IPS DF 4.7 (cell line): ENCODE measurements at regions not wholly inside any gene's neighbourhood (a gene's known extent, or its start where the extent isn't known, plus 50 kb on each side); places are given as distances from the start of the nearest gene placed in this dataset.

Experiments
- DNase-seq: peaks from one replicate; pipeline ENCODE4 v3.0.0-alpha.2; 2013; ENCODE audit warnings: low spot score; ENCODE audit errors: extremely low read depth

GRCh38 chr6:137353842-137354397 lies 134.7 kb upstream of the IFNGR1 start:
- DNase-seq = no peak

GRCh38 chr6:137353346-137353745 lies 134.2 kb upstream of the IFNGR1 start:
- no peak for DNase-seq

- DNase-seq = no peak
Measured at GRCh38 chr6:137352859-137353258, 133.7 kb upstream of the IFNGR1 start.

- no peak for DNase-seq
Measured at GRCh38 chr6:137351890-137352289, 132.7 kb upstream of the IFNGR1 start.

- DNase-seq = no peak
Measured at GRCh38 chr6:137350857-137351256, 131.7 kb upstream of the IFNGR1 start.

- DNase-seq = no peak
Measured at GRCh38 chr6:137349856-137350830, 131.0 kb upstream of the IFNGR1 start.

GRCh38 chr6:137348777-137349176 lies 129.6 kb upstream of the IFNGR1 start:
- no peak for DNase-seq

GRCh38 chr6:137343241-137343640 lies 124.1 kb upstream of the IFNGR1 start:
- DNase-seq = no peak

- no peak for DNase-seq
Measured at GRCh38 chr6:137342607-137343190, 123.5 kb upstream of the IFNGR1 start.

- no peak for DNase-seq
Measured at GRCh38 chr6:137341681-137342195, 122.6 kb upstream of the IFNGR1 start.

- DNase-seq = no peak
Measured at GRCh38 chr6:137339929-137340559, 120.9 kb upstream of the IFNGR1 start.

- DNase-seq = no peak
Measured at GRCh38 chr6:137334884-137335283, 115.7 kb upstream of the IFNGR1 start.

- no peak for DNase-seq
Measured at GRCh38 chr6:137334094-137334493, 114.9 kb upstream of the IFNGR1 start.

GRCh38 chr6:137332637-137333280 lies 113.6 kb upstream of the IFNGR1 start:
- no peak for DNase-seq

GRCh38 chr6:137323860-137324259 lies 104.7 kb upstream of the IFNGR1 start:
- no peak for DNase-seq

GRCh38 chr6:137320271-137320670 lies 101.1 kb upstream of the IFNGR1 start:
- DNase-seq = no peak

GRCh38 chr6:137316626-137317025 lies 97.4 kb upstream of the IFNGR1 start:
- no peak for DNase-seq

GRCh38 chr6:137315081-137315480 lies 95.9 kb upstream of the IFNGR1 start:
- no peak for DNase-seq

- no peak for DNase-seq
Measured at GRCh38 chr6:137313928-137314855, 95.0 kb upstream of the IFNGR1 start.

- no peak for DNase-seq
Measured at GRCh38 chr6:137313211-137313610, 94.0 kb upstream of the IFNGR1 start.
